OCI-LY3 (cell line): ENCODE measurements at regions not wholly inside any gene's neighbourhood (a gene's known extent, or its start where the extent isn't known, plus 50 kb on each side); places are given as distances from the start of the nearest gene placed in this dataset.

Source experiments
- H2AFZ ChIP-seq: fragments of 200-600, 300-600 bp; shearing (Covaris generic); 2 replicates; pipeline ENCODE4 v1.6.0; 2014; ENCODE audit warnings: antibody characterized with exemption, low read depth, low read length
- H3K27ac ChIP-seq: fragments of 200-600, 300-600 bp; sonication (generic); 2 replicates; pipeline ENCODE4 v1.5.1; 2014; ENCODE audit warnings: mild to moderate bottlenecking, low read length, moderate library complexity, mixed read lengths
- H3K27me3 ChIP-seq: fragments of 200-600, 300-600 bp; sonication (generic); 2 replicates; pipeline ENCODE4 v1.6.1; 2014; ENCODE audit warnings: low read depth, low read length, mixed read lengths
- H3K36me3 ChIP-seq: fragments of 200-600, 300-600 bp; sonication (generic); replicated peaks from 2 replicates; pipeline ENCODE3; 2014; ENCODE audit warnings: low read depth, low read length, mixed read lengths
- H3K4me1 ChIP-seq: fragments of 300-600, 200-600 bp; sonication (generic); 2 replicates; pipeline ENCODE4 v1.6.1; 2014; ENCODE audit warnings: low read length, mixed read lengths
- H3K4me2 ChIP-seq: fragments of 200-600, 300-600 bp; sonication (generic); 2 replicates; pipeline ENCODE4 v1.6.1; 2014; ENCODE audit warnings: low read length, mixed read lengths
- H3K4me3 ChIP-seq: fragments of 300-600, 200-600 bp; sonication (generic); 2 replicates; pipeline ENCODE4 v1.5.1; 2014; ENCODE audit warnings: antibody characterized with exemption, mild to moderate bottlenecking, low read length, moderate library complexity
- H3K79me2 ChIP-seq: fragments of 300-600, 200-600 bp; shearing (Covaris generic); 2 replicates; pipeline ENCODE4 v1.6.1; 2014; ENCODE audit warnings: mild to moderate bottlenecking, low read length, mixed read lengths
- H3K9ac ChIP-seq: fragments of 300-600, 200-600 bp; shearing (Covaris generic); 2 replicates; pipeline ENCODE4 v1.6.0; 2014; ENCODE audit warnings: mild to moderate bottlenecking, low read length, moderate library complexity
- H3K9me3 ChIP-seq: fragments of 200-600, 300-600 bp; shearing (Covaris generic); 2 replicates; pipeline ENCODE4 v1.6.1; 2014; ENCODE audit warnings: low read length, mixed read lengths; ENCODE audit not compliant: insufficient read depth
- H4K20me1 ChIP-seq: fragments of 200-600, 300-600 bp; sonication (generic); 2 replicates; pipeline ENCODE4 v1.6.1; 2016; ENCODE audit warnings: low read length, mixed read lengths; ENCODE audit not compliant: insufficient read depth
- EZH2phosphoT487 ChIP-seq: fragments of 200-600 bp; shearing (Covaris generic); IDR thresholded peaks from 2 replicates; pipeline ENCODE4 v1.6.1; 2018; ENCODE audit warnings: antibody characterized with exemption, mixed run types, low read depth
- TF ChIP-seq, protein P1 (sequence below): fragments of 200-600, 300-600 bp; sonication (generic); IDR thresholded peaks from 2 replicates; pipeline ENCODE4 v1.5.1; 2014; ENCODE audit warnings: antibody characterized with exemption, low read length, low read depth

- H3K9me3 ChIP-seq, result no peaks in the 10 kb centered on the region
- no peaks in the 10 kb centered on the region for H3K79me2 ChIP-seq
- TF ChIP-seq, protein P1, sequence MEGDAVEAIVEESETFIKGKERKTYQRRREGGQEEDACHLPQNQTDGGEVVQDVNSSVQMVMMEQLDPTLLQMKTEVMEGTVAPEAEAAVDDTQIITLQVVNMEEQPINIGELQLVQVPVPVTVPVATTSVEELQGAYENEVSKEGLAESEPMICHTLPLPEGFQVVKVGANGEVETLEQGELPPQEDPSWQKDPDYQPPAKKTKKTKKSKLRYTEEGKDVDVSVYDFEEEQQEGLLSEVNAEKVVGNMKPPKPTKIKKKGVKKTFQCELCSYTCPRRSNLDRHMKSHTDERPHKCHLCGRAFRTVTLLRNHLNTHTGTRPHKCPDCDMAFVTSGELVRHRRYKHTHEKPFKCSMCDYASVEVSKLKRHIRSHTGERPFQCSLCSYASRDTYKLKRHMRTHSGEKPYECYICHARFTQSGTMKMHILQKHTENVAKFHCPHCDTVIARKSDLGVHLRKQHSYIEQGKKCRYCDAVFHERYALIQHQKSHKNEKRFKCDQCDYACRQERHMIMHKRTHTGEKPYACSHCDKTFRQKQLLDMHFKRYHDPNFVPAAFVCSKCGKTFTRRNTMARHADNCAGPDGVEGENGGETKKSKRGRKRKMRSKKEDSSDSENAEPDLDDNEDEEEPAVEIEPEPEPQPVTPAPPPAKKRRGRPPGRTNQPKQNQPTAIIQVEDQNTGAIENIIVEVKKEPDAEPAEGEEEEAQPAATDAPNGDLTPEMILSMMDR, result no peak
- no peak for TF ChIP-seq EZH2phosphoT487
- no peak overlapping the region for H3K9ac ChIP-seq
- no peak overlapping the region for H3K4me3 ChIP-seq
- no peaks in the 10 kb centered on the region for H3K36me3 ChIP-seq
- H3K4me2 ChIP-seq, result no peak overlapping the region
- H4K20me1 ChIP-seq, result no peaks in the 10 kb centered on the region
- no peak overlapping the region for H2AFZ ChIP-seq
- H3K27ac ChIP-seq, result no peak overlapping the region
- no peaks in the 10 kb centered on the region for H3K4me1 ChIP-seq
- H3K27me3 ChIP-seq, result no peaks in the 10 kb centered on the region
These were observed 603.0 kb downstream of the MATN1 start for GRCh38 chr1:30120245-30121000.

GRCh38 chr1:30117685-30118084, 605.7 kb downstream of the MATN1 start:
- Histone ChIP-seq H3K9me3 (no peaks in the 10 kb centered on the region), H3K79me2 (no peaks in the 10 kb centered on the region), H3K4me3 (no peak overlapping the region), H3K27me3 (no peaks in the 10 kb centered on the region), H3K4me1 (no peaks in the 10 kb centered on the region), H4K20me1 (no peaks in the 10 kb centered on the region), H3K4me2 (no peak overlapping the region), H2AFZ (no peak overlapping the region), H3K9ac (no peak overlapping the region), H3K36me3 (no peaks in the 10 kb centered on the region), H3K27ac (no peak overlapping the region)
- no peak for TF ChIP-seq EZH2phosphoT487
- TF ChIP-seq, protein P1, result no peak

DNA sequence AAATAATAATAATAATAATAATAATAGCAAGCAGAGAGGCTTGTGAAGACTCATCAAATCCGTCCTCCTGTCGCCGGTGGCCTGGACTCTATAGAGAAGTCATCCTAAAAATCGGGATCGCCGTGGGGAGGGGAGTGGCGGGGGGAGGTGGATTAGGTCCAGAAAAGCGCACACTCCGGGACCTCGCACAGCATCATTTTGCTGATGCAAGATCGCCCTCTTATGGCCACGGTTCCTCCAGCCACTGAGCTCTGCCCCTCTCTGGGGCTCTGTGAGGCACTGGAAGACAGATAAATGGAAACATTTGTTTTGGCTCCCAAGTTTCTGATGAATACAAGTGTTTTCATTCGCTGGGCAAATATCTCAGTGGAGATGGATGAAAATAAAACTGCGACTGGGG, 612.0 kb downstream of the MATN1 start:
- Histone ChIP-seq H2AFZ (no peak overlapping the region), H4K20me1 (no peaks in the 10 kb centered on the region), H3K4me1 (no peaks in the 10 kb centered on the region), H3K9ac (no peak overlapping the region), H3K27me3 (no peaks in the 10 kb centered on the region), H3K4me3 (no peak overlapping the region), H3K36me3 (no peaks in the 10 kb centered on the region), H3K27ac (no peak overlapping the region), H3K79me2 (no peaks in the 10 kb centered on the region), H3K9me3 (no peaks in the 10 kb centered on the region), H3K4me2 (no peak overlapping the region)
- TF ChIP-seq EZH2phosphoT487, result no peak
- TF ChIP-seq, protein P1, result peak; percentile 37; the same call in 1 of the 2 replicates

DNA sequence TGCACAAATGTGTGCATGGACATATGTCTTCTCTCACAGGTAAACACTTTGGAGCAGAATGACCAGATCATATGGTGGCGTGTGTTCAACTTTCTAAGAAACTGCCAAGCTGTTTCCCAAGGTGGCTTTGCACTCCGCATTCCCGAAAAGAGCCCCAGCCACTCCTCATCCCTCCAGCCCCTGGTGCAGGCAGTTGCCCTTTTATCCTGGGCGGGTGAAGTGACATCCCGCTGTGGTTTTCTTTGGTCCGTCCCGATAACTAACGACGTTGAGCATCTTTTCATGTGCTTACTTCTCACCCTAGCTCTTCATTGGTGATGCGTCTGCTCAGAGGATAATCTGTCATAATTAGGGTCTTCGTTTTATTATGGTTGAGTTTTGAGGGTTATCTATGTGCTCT, 612.5 kb downstream of the MATN1 start:
- no peak overlapping the region for H2AFZ ChIP-seq
- no peaks in the 10 kb centered on the region for H3K4me1 ChIP-seq
- no peak overlapping the region for H3K27ac ChIP-seq
- no peak overlapping the region for H3K9ac ChIP-seq
- no peaks in the 10 kb centered on the region for H3K36me3 ChIP-seq
- no peaks in the 10 kb centered on the region for H4K20me1 ChIP-seq
- H3K4me2 ChIP-seq, result no peak overlapping the region
- H3K9me3 ChIP-seq, result no peaks in the 10 kb centered on the region
- no peaks in the 10 kb centered on the region for H3K79me2 ChIP-seq
- no peak for TF ChIP-seq EZH2phosphoT487
- TF ChIP-seq, protein P1, result no peak
- H3K4me3 ChIP-seq, result no peak overlapping the region
- H3K27me3 ChIP-seq, result no peaks in the 10 kb centered on the region
